ENCODE measurements at regions not wholly inside any gene's neighbourhood (a gene's known extent, or its start where the extent isn't known, plus 50 kb on each side); places are given as distances from the start of the nearest gene placed in this dataset.
"Not testable (repeated sequence)": the region's sequence is repeated elsewhere in the genome, so short reads cannot be mapped to it uniquely, and the experiment has no call there.

DNA sequence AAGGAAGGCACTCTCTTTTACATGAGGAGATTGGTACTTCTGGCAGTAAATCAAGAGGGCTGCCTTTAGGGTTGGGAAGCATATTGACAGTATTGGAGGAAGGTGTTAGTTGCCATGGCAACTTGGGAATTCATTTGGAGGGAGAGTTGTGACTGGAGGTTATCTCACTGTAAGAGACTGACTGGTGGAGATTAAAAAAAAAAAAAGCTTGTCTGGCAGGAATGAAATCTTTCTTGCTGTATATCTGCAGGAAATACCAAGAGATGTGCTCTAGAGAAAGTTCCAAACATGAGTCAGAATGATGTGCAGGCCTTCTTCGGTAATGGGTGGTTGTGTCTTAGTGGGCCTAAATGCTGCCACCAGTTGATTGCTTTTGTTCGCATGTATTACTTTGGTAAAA is 59.8 kb upstream of the FAM72C start:
- DNase-seq; H3K4me1 ChIP-seq (replicated peaks in 1 of 2); H3K27me3 ChIP-seq; intact Hi-C loops (cut with DNase I); H3K36me3 ChIP-seq (replicated peaks in 1 of 2); H3K27ac ChIP-seq; H3K9me3 ChIP-seq (replicated peaks in 1 of 3); H3K4me3 ChIP-seq: not testable (repeated sequence)
- 14 to 69% (median 40%) methylated on average over 1 to 2 of the region's 2 CpGs; no CpG with 5 or more reads in 1 of the 4 donors for WGBS, 4 donors

DNA sequence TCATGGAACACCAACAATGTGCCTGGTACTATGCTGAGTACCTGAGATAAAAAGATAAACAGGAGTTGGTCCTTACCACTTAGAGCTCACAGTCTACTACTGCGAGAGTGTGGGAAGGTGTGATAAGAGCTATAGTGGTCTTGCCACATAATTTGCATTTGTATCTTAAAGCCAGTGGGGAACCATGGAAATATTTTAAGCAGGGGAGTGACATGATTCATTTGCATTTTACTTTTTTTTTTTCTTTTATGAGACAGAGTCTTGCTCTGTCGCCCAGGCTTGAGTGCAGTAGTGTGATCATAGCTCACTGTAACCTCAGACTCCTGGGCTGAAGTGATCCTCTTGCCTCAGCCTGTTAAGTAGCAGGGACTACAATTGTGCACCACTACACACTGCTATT is 54.2 kb upstream of the FAM72C start:
- WGBS, 4 donors: no CpG with 5 or more reads among the region's 2 CpGs
- intact Hi-C loops (cut with DNase I); H3K4me3 ChIP-seq; H3K27me3 ChIP-seq; H3K27ac ChIP-seq; DNase-seq; H3K36me3 ChIP-seq (replicated peaks in 1 of 2); H3K9me3 ChIP-seq (replicated peaks in 1 of 3); H3K4me1 ChIP-seq (replicated peaks in 1 of 2): not testable (repeated sequence)

DNA sequence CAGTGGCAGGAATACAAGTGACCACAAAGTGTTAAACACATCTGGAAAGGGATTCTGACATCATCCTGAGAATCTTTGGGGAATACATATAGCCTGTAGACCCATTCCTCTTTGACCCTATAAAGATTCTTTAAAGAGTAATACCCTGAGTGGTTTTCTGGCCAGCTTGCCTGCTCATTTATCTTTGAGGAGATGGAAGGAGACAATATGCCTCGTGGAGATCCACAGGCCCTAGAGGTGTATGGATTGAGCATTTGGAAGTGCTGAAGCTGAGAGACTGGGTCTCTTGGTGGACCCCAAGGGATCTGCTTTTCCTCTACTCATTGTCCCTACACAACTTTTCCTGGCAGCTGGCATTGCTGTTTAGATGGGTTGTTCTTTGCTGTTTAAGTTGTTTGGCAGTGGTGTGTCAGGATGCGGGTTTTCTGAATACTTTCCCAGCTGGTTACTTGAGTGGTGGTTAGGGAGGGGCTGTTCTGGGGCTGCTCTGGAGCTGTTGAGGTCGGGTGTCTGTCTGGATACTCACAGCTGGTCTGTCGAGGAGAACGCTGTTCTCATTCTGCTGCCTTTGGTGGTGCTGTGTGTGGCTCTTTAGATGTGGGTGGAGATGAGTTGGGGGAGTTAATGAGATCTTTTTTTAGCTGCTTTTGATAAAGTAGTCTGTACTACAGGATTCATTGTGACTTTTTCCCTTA is 50.1 kb upstream of the FAM72C start:
- H3K9me3 ChIP-seq (replicated peaks in 1 of 3); intact Hi-C loops (cut with DNase I); DNase-seq; H3K4me1 ChIP-seq (replicated peaks in 1 of 2); H3K36me3 ChIP-seq (replicated peaks in 1 of 2); H3K27ac ChIP-seq; H3K27me3 ChIP-seq; H3K4me3 ChIP-seq: not testable (repeated sequence)
- WGBS, 4 donors: 36 to 42% methylated on average over 1 of the region's 5 CpGs; no CpG with 5 or more reads in 2 of the 4 donors

Data from adrenal gland (tissue), 9 donors.